Sigmoid colon (tissue), 6 donors: ENCODE measurements at regions not wholly inside any gene's neighbourhood (a gene's known extent, or its start where the extent isn't known, plus 50 kb on each side); places are given as distances from the start of the nearest gene placed in this dataset.

Experiments
- DNase-seq: peaks from one replicate; pipeline ENCODE4 v3.0.0-alpha.2; 2019
- H3K27ac ChIP-seq, 4 donors: fragments of 200-600 bp; sonication (generic); one replicate each; pipeline ENCODE4 v1.5.1; 2016 to 2019; ENCODE audit warnings: mild to moderate bottlenecking in 1 of 4
- H3K27me3 ChIP-seq, 3 donors: fragments of 200-600 bp; sonication (generic); one replicate each; pipeline ENCODE4 v1.5.1; 2019; ENCODE audit warnings: mild to moderate bottlenecking in 1 of 3
- H3K36me3 ChIP-seq, 4 donors: fragments of 200-600 bp; sonication (generic); one replicate each; pipeline ENCODE4 v1.5.1; 2016 to 2019
- H3K4me1 ChIP-seq, 4 donors: fragments of 200-600 bp; sonication (generic); one replicate each; pipeline ENCODE4 v1.5.1; 2017 to 2019
- H3K4me3 ChIP-seq, 4 donors: fragments of 200-600 bp; sonication (generic); one replicate each; pipeline ENCODE4 v1.5.1; 2017 to 2019; ENCODE audit warnings: mild to moderate bottlenecking in 2 of 4, moderate library complexity in 1 of 4
- H3K9me3 ChIP-seq, 4 donors: fragments of 200-600 bp in 3 of 4; sonication (generic) in 3 of 4; one replicate each; pipeline versions ENCODE4 v1.5.1 to v1.6.1; 2013 to 2019
- EP300 ChIP-seq, 4 donors: sonication (generic); formaldehyde crosslinking; IDR thresholded peaks; one replicate each; pipeline ENCODE4 v1.6.1; 2017; ENCODE audit warnings: antibody characterized with exemption in 4 of 4
- POLR2A ChIP-seq, 2 donors: fragments of 450-650 bp; IDR thresholded peaks; one replicate each; pipeline ENCODE4 v1.6.1; 2016; ENCODE audit warnings: antibody characterized with exemption in 2 of 2, mild to moderate bottlenecking in 2 of 2, moderate library complexity in 2 of 2
- POLR2AphosphoS5 ChIP-seq, 4 donors: sonication (generic); formaldehyde crosslinking; IDR thresholded peaks; one replicate each; pipeline ENCODE4 v1.6.1; 2017; ENCODE audit warnings: antibody characterized with exemption in 4 of 4
- WGBS, 2 donors: extraction: QIAGEN DNeasy Blood & Tissue Kit; methylation state at CpG; one replicate each; pipeline ENCODE4 v1.1.7; 2013; 5-methylcytosine and 5-hydroxymethylcytosine counted together
- intact Hi-C: fragments of 100-400 bp; cut with DNase I; formaldehyde crosslinking; loops from one replicate; pipeline ENCODE4 v1.15.1; 2023
- TF ChIP-seq, protein P1 (sequence below), 4 experiments: fragments of 450-650 bp in 3 of 4; fragments of 200-600 bp in 1 of 4; IDR thresholded peaks; one replicate each; pipeline ENCODE4 v1.5.1; 2016 to 2019; ENCODE audit warnings: antibody characterized with exemption in 4 of 4, mild to moderate bottlenecking in 3 of 4, moderate library complexity in 2 of 4
- donor health status: healthy with polysubstance abuse.
- donor health status: healthy.

DNA sequence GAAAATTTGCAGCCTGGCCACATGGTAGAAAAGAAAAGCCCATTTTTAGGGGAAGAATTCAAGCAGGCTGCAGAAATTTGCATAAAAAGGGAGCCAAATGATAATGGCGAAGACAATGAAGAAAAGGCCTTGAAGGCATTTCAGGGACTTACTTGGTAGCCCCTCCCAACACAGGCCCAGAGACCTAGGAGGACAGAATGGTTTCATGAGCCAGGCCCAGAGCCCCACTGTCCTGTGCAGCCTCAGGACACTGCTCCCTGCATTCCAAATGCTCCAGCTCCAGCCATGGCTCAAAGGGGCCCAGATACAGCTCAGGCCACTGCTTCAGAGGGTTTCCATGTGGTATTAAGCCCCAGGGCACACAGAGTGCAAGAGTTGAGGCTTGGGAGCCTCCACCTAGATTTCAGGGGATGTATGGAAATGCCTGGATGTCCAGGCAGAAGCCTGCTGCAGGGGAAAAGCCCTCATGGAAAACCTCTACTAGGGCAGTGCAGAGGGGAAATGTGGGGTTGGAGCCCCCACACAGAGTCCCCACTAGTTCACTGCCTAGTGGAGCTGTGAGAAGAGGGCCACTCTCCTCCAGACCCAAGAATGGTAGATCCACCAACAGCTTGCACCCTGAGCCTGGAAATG, 271.7 kb upstream of the KLF3 start:
- 96 to 100% methylated on average over 1 of the region's 1 CpG for WGBS, 2 donors
- peaks cover 0 to 8% (median 5%) of the 10 kb centered on the region in 4 donors for H3K4me1 ChIP-seq
- no peaks in the 10 kb centered on the region for H3K27me3 ChIP-seq
- TF ChIP-seq POLR2A (IDR thresholded peaks at IDR 0.05) = no peak
- no peak for TF ChIP-seq EP300 (IDR thresholded peaks at IDR 0.05)
- TF ChIP-seq, protein P1, sequence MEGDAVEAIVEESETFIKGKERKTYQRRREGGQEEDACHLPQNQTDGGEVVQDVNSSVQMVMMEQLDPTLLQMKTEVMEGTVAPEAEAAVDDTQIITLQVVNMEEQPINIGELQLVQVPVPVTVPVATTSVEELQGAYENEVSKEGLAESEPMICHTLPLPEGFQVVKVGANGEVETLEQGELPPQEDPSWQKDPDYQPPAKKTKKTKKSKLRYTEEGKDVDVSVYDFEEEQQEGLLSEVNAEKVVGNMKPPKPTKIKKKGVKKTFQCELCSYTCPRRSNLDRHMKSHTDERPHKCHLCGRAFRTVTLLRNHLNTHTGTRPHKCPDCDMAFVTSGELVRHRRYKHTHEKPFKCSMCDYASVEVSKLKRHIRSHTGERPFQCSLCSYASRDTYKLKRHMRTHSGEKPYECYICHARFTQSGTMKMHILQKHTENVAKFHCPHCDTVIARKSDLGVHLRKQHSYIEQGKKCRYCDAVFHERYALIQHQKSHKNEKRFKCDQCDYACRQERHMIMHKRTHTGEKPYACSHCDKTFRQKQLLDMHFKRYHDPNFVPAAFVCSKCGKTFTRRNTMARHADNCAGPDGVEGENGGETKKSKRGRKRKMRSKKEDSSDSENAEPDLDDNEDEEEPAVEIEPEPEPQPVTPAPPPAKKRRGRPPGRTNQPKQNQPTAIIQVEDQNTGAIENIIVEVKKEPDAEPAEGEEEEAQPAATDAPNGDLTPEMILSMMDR (IDR thresholded peaks at IDR 0.05) = no peak
- TF ChIP-seq POLR2AphosphoS5 (IDR thresholded peaks at IDR 0.05) = no peak
- no peak overlapping the region for H3K27ac ChIP-seq
- H3K4me3 ChIP-seq = no peak overlapping the region
- intact Hi-C loops = no loop called here
- peaks cover 0 to 4% (median 0%) of the 10 kb centered on the region in 4 donors for H3K9me3 ChIP-seq
- DNase-seq = no peak
- no peaks in the 10 kb centered on the region for H3K36me3 ChIP-seq

DNA sequence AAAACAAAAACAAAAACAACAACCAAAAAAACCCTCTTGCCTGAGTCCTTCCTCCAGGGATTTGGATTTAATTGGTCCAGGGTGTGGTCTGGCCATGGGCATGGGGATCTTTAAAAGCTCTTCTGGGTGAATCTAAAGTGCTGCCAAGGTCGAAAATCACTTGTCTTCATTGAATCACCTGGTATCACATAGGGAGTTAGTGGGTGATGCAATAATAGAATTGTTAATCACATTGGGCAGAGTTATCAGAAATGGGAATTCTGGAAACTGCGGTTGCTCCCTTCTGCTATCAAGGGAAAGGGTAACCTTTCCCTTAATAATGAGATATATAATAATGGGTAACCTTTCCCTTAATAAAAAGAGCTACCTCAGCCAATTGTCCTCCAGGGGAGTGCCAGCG, 267.9 kb upstream of the KLF3 start:
- DNase-seq = no peak
- Histone ChIP-seq H3K9me3 (peaks cover 0 to 4% (median 0%) of the 10 kb centered on the region in 4 donors), H3K27ac (no peak overlapping the region), H3K27me3 (no peaks in the 10 kb centered on the region), H3K36me3 (no peaks in the 10 kb centered on the region), H3K4me1 (no peaks in the 10 kb centered on the region), H3K4me3 (no peak overlapping the region)
- TF ChIP-seq, protein P1 (IDR thresholded peaks at IDR 0.05) = no peak
- no peak for TF ChIP-seq POLR2A (IDR thresholded peaks at IDR 0.05)
- no peak for TF ChIP-seq EP300 (IDR thresholded peaks at IDR 0.05)
- TF ChIP-seq POLR2AphosphoS5 (IDR thresholded peaks at IDR 0.05) = no peak
- 86 to 93% methylated on average over 3 of the region's 3 CpGs for WGBS, 2 donors
- intact Hi-C loops = no loop called here

DNA sequence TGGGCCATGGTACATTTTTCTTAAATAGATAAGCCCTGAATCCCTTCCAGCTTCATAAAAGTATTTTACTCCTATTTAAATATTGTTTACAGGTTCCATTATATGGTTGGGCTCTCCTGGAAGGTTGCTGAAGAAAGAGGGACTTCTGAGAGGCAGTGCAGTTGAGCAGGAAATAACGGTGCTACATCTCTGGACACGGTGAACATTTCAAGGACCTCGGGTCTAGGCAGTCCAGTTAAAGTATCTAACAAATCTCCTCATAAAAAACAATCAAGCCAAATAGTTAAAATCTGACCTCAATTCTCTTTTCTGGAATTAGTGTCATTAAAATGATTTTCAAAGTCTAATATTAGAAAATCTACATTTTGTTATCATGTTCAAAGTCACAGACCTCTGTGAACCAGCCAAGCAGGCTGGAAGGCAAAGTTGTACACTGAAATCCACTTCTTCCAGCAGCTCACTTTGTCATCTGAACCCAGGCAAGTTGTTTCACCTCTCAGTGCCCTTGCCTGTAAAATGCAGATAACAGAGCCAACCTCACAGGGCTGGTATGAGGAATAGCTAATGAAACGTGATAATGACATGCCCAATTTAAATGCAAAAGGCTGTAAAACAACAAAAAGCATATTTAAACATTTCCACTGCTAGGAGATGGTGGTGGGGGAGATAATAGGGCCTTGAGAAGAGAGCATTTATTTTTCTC, 267.0 kb upstream of the KLF3 start:
- DNase-seq = no peak
- Histone ChIP-seq H3K4me3 (no peak overlapping the region), H3K36me3 (no peaks in the 10 kb centered on the region), H3K9me3 (peaks cover 0 to 4% (median 0%) of the 10 kb centered on the region in 4 donors), H3K27me3 (no peaks in the 10 kb centered on the region), H3K4me1 (no peaks in the 10 kb centered on the region), H3K27ac (no peak overlapping the region)
- intact Hi-C loops = no loop called here
- WGBS, 2 donors = 70 to 74% methylated on average over 4 of the region's 4 CpGs
- TF ChIP-seq POLR2AphosphoS5 (IDR thresholded peaks at IDR 0.05) (no peak), POLR2A (IDR thresholded peaks at IDR 0.05) (no peak), EP300 (IDR thresholded peaks at IDR 0.05) (no peak)
- TF ChIP-seq, protein P1 (IDR thresholded peaks at IDR 0.05) = no peak

DNA sequence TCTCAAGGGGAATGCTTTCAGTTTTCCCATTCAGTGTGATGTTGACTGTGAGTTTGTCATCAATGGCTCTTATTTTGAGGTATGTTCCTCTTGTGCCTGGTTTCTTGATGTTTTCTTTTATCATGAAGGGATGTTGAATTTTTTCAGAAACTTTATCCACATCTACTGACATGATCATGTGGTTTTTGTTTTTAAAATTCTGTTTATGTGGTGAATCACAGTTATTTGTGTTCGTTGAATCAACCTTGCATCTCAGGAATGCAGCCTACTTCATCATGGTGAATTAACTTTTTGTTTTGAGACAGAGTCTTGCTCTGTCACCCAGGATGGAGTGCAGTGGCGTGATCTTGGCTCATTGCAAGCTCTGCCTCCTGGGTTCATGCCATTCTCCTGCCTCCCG, 263.1 kb upstream of the KLF3 start:
- intact Hi-C loops = no loop called here
- H3K4me1 ChIP-seq = no peaks in the 10 kb centered on the region
- TF ChIP-seq POLR2AphosphoS5 (IDR thresholded peaks at IDR 0.05) (no peak), EP300 (IDR thresholded peaks at IDR 0.05) (no peak), POLR2A (IDR thresholded peaks at IDR 0.05) (no peak)
- TF ChIP-seq, protein P1 (IDR thresholded peaks at IDR 0.05) = no peak
- DNase-seq = no peak
- no peaks in the 10 kb centered on the region for H3K36me3 ChIP-seq
- H3K27me3 ChIP-seq = no peaks in the 10 kb centered on the region
- no peaks in the 10 kb centered on the region for H3K9me3 ChIP-seq
- 90 to 94% methylated on average over 3 of the region's 3 CpGs for WGBS, 2 donors
- no peak overlapping the region for H3K27ac ChIP-seq
- no peak overlapping the region for H3K4me3 ChIP-seq
